Neural cell (in vitro differentiated cells): ENCODE measurements at regions not wholly inside any gene's neighbourhood (a gene's known extent, or its start where the extent isn't known, plus 50 kb on each side); places are given as distances from the start of the nearest gene placed in this dataset.

ENCODE experiments used
- RAD21 ChIP-seq: fragments of 450-650 bp; conservative IDR thresholded peaks from 2 replicates; pipeline ENCODE4 v1.6.1; 2014; ENCODE audit warnings: antibody characterized with exemption, mild to moderate bottlenecking, moderate library complexity
- TF ChIP-seq, protein P1 (sequence below): fragments of 450-650 bp; IDR thresholded peaks from 2 replicates; pipeline ENCODE4 v1.5.1; 2014; ENCODE audit warnings: antibody characterized with exemption, mild to moderate bottlenecking, moderate library complexity; ENCODE audit not compliant: poor library complexity, severe bottlenecking

DNA sequence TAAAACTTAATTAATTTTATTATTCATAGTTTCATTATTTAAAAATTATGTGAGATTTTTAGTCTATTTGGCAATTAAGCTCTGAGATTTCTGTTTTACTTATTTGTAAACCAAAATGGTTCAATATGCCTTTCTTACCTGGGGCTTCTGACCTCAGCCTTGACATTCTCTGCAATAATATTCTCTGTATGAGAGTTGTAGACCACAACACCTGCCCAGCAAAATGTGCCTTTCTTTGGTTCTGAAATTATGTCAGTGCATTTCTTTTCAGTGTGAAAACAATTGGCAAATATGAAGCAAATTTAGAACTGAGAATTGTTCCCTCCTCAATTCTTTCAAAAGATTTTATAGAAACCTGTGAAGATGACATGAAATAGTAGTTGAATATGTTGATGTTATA, 426.4 kb upstream of the FZD8 start:
- TF ChIP-seq, protein P1, sequence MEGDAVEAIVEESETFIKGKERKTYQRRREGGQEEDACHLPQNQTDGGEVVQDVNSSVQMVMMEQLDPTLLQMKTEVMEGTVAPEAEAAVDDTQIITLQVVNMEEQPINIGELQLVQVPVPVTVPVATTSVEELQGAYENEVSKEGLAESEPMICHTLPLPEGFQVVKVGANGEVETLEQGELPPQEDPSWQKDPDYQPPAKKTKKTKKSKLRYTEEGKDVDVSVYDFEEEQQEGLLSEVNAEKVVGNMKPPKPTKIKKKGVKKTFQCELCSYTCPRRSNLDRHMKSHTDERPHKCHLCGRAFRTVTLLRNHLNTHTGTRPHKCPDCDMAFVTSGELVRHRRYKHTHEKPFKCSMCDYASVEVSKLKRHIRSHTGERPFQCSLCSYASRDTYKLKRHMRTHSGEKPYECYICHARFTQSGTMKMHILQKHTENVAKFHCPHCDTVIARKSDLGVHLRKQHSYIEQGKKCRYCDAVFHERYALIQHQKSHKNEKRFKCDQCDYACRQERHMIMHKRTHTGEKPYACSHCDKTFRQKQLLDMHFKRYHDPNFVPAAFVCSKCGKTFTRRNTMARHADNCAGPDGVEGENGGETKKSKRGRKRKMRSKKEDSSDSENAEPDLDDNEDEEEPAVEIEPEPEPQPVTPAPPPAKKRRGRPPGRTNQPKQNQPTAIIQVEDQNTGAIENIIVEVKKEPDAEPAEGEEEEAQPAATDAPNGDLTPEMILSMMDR = no peak
- no peak for TF ChIP-seq RAD21
